Gastroesophageal sphincter (tissue), 4 donors: ENCODE measurements at regions not wholly inside any gene's neighbourhood (a gene's known extent, or its start where the extent isn't known, plus 50 kb on each side); places are given as distances from the start of the nearest gene placed in this dataset.

ENCODE experiments used
- ATAC-seq: fragments of 150-250 bp; one replicate; pipeline ENCODE4 v1.9.1; 2016; ENCODE audit warnings: mild to moderate bottlenecking, moderate library complexity
- H3K27ac ChIP-seq, 4 donors: fragments of 200-600 bp; sonication (generic) in 3 of 4; 1 replicate in 3 of 4; 2 replicates in 1 of 4; pipeline ENCODE4 v1.5.1; 2016 to 2019
- H3K27me3 ChIP-seq: fragments of 200-600 bp; sonication (generic); one replicate; pipeline ENCODE4 v1.5.1; 2019
- H3K36me3 ChIP-seq, 2 donors: fragments of 200-600 bp; sonication (generic); one replicate each; pipeline ENCODE4 v1.5.1; 2019; ENCODE audit warnings: control low read depth in 1 of 2
- H3K4me1 ChIP-seq, 3 donors: fragments of 200-600 bp; sonication (generic); 1 replicate in 2 of 3; 2 replicates in 1 of 3; pipeline ENCODE4 v1.5.1; 2016 to 2019; ENCODE audit warnings: control low read depth in 2 of 3
- H3K4me3 ChIP-seq, 2 donors: fragments of 200-600 bp; sonication (generic); one replicate each; pipeline ENCODE4 v1.5.1; 2019; ENCODE audit warnings: mild to moderate bottlenecking in 1 of 2, moderate library complexity in 1 of 2
- H3K9me3 ChIP-seq, 3 donors: fragments of 200-600 bp; sonication (generic); one replicate each; pipeline ENCODE4 v1.5.1; 2017 to 2019; ENCODE audit warnings: control low read depth in 2 of 3
- CTCF ChIP-seq, 4 experiments: fragments of 200-600 bp in 2 of 4; fragments of 450-650 bp in 2 of 4; sonication (generic) in 1 of 4; IDR thresholded peaks; one replicate each; pipeline ENCODE4 v1.5.1; 2017 to 2019; ENCODE audit warnings: antibody characterized with exemption in 4 of 4, mild to moderate bottlenecking in 2 of 4, moderate library complexity in 2 of 4
- EP300 ChIP-seq: sonication (generic); formaldehyde crosslinking; IDR thresholded peaks from one replicate; pipeline ENCODE4 v1.6.1; 2017; ENCODE audit warnings: antibody characterized with exemption, mild to moderate bottlenecking
- POLR2A ChIP-seq, 2 donors: fragments of 450-650 bp; IDR thresholded peaks; one replicate each; pipeline ENCODE4 v1.6.1; 2017; ENCODE audit warnings: antibody characterized with exemption in 2 of 2, mild to moderate bottlenecking in 2 of 2, moderate library complexity in 1 of 2
- POLR2AphosphoS5 ChIP-seq: sonication (generic); formaldehyde crosslinking; IDR thresholded peaks from one replicate; pipeline ENCODE4 v1.6.1; 2017; ENCODE audit warnings: antibody characterized with exemption
- WGBS, 2 donors: methylation state at CpG; one replicate each; pipeline ENCODE4 v1.1.5; 2018; ENCODE audit warnings: low coverage in 1 of 2; 5-methylcytosine and 5-hydroxymethylcytosine counted together

- H3K4me1 ChIP-seq: peaks cover 0 to 58% (median 0%) of the 10 kb centered on the region in 3 donors
Observed at GRCh38 chr22:23513133-23513532, 67.0 kb downstream of the IGLL1 start.

GRCh38 chr22:23512721-23513120 is 67.4 kb downstream of the IGLL1 start:
- no peaks in the 10 kb centered on the region for H3K9me3 ChIP-seq
- H3K36me3 ChIP-seq: no peaks in the 10 kb centered on the region
- WGBS, 2 donors: no CpG with 5 or more reads among the region's 5 CpGs
- no peaks in the 10 kb centered on the region for H3K27me3 ChIP-seq
- H3K4me1 ChIP-seq: peaks cover 0 to 58% (median 0%) of the 10 kb centered on the region in 3 donors
- H3K27ac ChIP-seq: peak overlapping the region in 3 of 4 donors; percentile 47 to 80 (median 79)
- no peak for ATAC-seq
- no peak overlapping the region for H3K4me3 ChIP-seq
- TF ChIP-seq EP300: no peak
- no peak for TF ChIP-seq POLR2AphosphoS5
- no peak for TF ChIP-seq CTCF (IDR thresholded peaks at IDR 0.05)
- TF ChIP-seq POLR2A (IDR thresholded peaks at IDR 0.05): no peak

More at GRCh38 chr22:23513133-23513532, 67.0 kb downstream of the IGLL1 start:
- Histone ChIP-seq H3K4me3 (no peak overlapping the region), H3K36me3 (no peaks in the 10 kb centered on the region), H3K27ac (peak overlapping the region in 3 of 4 donors; percentile 47 to 80 (median 79)), H3K27me3 (no peaks in the 10 kb centered on the region), H3K9me3 (no peaks in the 10 kb centered on the region)
- TF ChIP-seq POLR2A (IDR thresholded peaks at IDR 0.05) (no peak), POLR2AphosphoS5 (no peak)
- 72% methylated on average over 6 of the region's 15 CpGs; no CpG with 5 or more reads in 1 of the 2 donors for WGBS, 2 donors
- ATAC-seq: no peak

GRCh38 chr22:23512348-23512705 is 67.8 kb downstream of the IGLL1 start:
- no peak for TF ChIP-seq EP300
- no peak for TF ChIP-seq POLR2AphosphoS5
- TF ChIP-seq POLR2A (IDR thresholded peaks at IDR 0.05): no peak
- no peak for TF ChIP-seq CTCF (IDR thresholded peaks at IDR 0.05)
- H3K27me3 ChIP-seq: no peaks in the 10 kb centered on the region
- WGBS, 2 donors: 100% methylated on average over 1 of the region's 5 CpGs
- peaks cover 0 to 58% (median 0%) of the 10 kb centered on the region in 3 donors for H3K4me1 ChIP-seq
- peak overlapping the region in 3 of 4 donors; percentile 57 to 80 (median 79) for H3K27ac ChIP-seq
- no peaks in the 10 kb centered on the region for H3K9me3 ChIP-seq
- no peak overlapping the region for H3K4me3 ChIP-seq
- no peak for ATAC-seq
- H3K36me3 ChIP-seq: no peaks in the 10 kb centered on the region

- H3K4me3 ChIP-seq: no peak overlapping the region
- peak; percentile 78 for ATAC-seq
- H3K27me3 ChIP-seq: no peaks in the 10 kb centered on the region
- H3K9me3 ChIP-seq: no peaks in the 10 kb centered on the region
- no peaks in the 10 kb centered on the region for H3K36me3 ChIP-seq
- peaks cover 0 to 58% (median 0%) of the 10 kb centered on the region in 3 donors for H3K4me1 ChIP-seq
- TF ChIP-seq POLR2A (IDR thresholded peaks at IDR 0.05): no peak
- TF ChIP-seq CTCF (IDR thresholded peaks at IDR 0.05): no peak
- no peak for TF ChIP-seq EP300
- TF ChIP-seq POLR2AphosphoS5: no peak
- H3K27ac ChIP-seq: peak overlapping the region in 3 of 4 donors; percentile 57 to 80 (median 79)
- 33 to 80% methylated on average over 1 to 3 of the region's 19 CpGs for WGBS, 2 donors
Observed at GRCh38 chr22:23511627-23512347, 68.3 kb downstream of the IGLL1 start.

- TF ChIP-seq POLR2A (IDR thresholded peaks at IDR 0.05) (no peak), EP300 (no peak), POLR2AphosphoS5 (no peak), CTCF (IDR thresholded peaks at IDR 0.05) (no peak)
- WGBS, 2 donors: 60 to 71% methylated on average over 1 to 6 of the region's 11 CpGs
- Histone ChIP-seq H3K36me3 (no peaks in the 10 kb centered on the region), H3K27me3 (no peaks in the 10 kb centered on the region), H3K4me1 (peaks cover 0 to 46% (median 0%) of the 10 kb centered on the region in 3 donors), H3K27ac (no peak overlapping the region), H3K9me3 (no peaks in the 10 kb centered on the region), H3K4me3 (no peak overlapping the region)
- ATAC-seq: no peak
Observed at GRCh38 chr22:23509571-23510302, 70.4 kb downstream of the IGLL1 start.
